Activated B cell treated with CpG ODN at 0.5 μM for 24 hours (primary cell): ENCODE measurements at regions not wholly inside any gene's neighbourhood (a gene's known extent, or its start where the extent isn't known, plus 50 kb on each side); places are given as distances from the start of the nearest gene placed in this dataset.

ENCODE experiments used
- ATAC-seq: fragments of 200-7000 bp; cut with Tn5 transposase; one replicate; pipeline ENCODE4 v1.10.0; 2021; ENCODE audit warnings: low read depth, mild to moderate bottlenecking, moderate library complexity
- CTCF ChIA-PET: fragments of 350-600 bp; sonication (Branson Sonifier 250); formaldehyde crosslinking; loops from one replicate; lab custom pipeline; 2021; ENCODE audit warnings: antibody characterized with exemption; lab: Charles Lee
- POLR2A ChIA-PET: fragments of 350-600 bp; sonication (Branson Sonifier 250); formaldehyde crosslinking; loops from one replicate; lab custom pipeline; 2021; ENCODE audit warnings: antibody characterized with exemption; lab: Charles Lee
- DNase-seq: peaks from one replicate; pipeline ENCODE4 v3.0.0; 2022
- H3K27ac Mint-ChIP-seq: one replicate; pipeline ENCODE4 v1.8.0; 2020; ENCODE audit warnings: mixed read lengths
- H3K27me3 Mint-ChIP-seq: one replicate; pipeline ENCODE4 v1.8.0; 2021; ENCODE audit warnings: mixed read lengths
- H3K36me3 Mint-ChIP-seq: one replicate; pipeline ENCODE4 v1.8.0; 2021; ENCODE audit warnings: low read depth, mixed read lengths
- H3K4me1 Mint-ChIP-seq: one replicate; pipeline ENCODE4 v1.8.0; 2021; ENCODE audit warnings: mixed read lengths
- H3K4me3 Mint-ChIP-seq: one replicate; pipeline ENCODE4 v1.8.0; 2020; ENCODE audit warnings: mild to moderate bottlenecking, mixed read lengths
- H3K9me3 Mint-ChIP-seq: one replicate; pipeline ENCODE4 v1.8.0; 2020; ENCODE audit warnings: mixed read lengths
- intact Hi-C: fragments of 100-400 bp; cut with micrococcal nuclease; formaldehyde crosslinking; loops from one replicate; pipeline ENCODE4 v1.15.1; 2024
- TF ChIP-seq, protein P1 (sequence below): fragments of 200-600 bp; IDR thresholded peaks from one replicate; pipeline ENCODE4 v1.8.0; 2022; ENCODE audit warnings: antibody characterized with exemption, mild to moderate bottlenecking

GRCh38 chr5:145340099-145340498 lies 495.0 kb downstream of the PRELID2 start:
- Mint-ChIP-seq H3K36me3 (no peaks in the 10 kb centered on the region), H3K9me3 (peaks cover 4% of the 10 kb centered on the region), H3K27ac (no peak overlapping the region), H3K4me3 (no peak overlapping the region), H3K27me3 (no peaks in the 10 kb centered on the region), H3K4me1 (no peaks in the 10 kb centered on the region)
- ATAC-seq (no peak), DNase-seq (no peak)
- ChIA-PET POLR2A (no interaction called here), CTCF (no interaction called here)
- intact Hi-C loops = no loop called here
- TF ChIP-seq, protein P1, sequence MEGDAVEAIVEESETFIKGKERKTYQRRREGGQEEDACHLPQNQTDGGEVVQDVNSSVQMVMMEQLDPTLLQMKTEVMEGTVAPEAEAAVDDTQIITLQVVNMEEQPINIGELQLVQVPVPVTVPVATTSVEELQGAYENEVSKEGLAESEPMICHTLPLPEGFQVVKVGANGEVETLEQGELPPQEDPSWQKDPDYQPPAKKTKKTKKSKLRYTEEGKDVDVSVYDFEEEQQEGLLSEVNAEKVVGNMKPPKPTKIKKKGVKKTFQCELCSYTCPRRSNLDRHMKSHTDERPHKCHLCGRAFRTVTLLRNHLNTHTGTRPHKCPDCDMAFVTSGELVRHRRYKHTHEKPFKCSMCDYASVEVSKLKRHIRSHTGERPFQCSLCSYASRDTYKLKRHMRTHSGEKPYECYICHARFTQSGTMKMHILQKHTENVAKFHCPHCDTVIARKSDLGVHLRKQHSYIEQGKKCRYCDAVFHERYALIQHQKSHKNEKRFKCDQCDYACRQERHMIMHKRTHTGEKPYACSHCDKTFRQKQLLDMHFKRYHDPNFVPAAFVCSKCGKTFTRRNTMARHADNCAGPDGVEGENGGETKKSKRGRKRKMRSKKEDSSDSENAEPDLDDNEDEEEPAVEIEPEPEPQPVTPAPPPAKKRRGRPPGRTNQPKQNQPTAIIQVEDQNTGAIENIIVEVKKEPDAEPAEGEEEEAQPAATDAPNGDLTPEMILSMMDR = no peak

GRCh38 chr5:145324767-145325479 lies 510.2 kb downstream of the PRELID2 start:
- ATAC-seq = no peak

GRCh38 chr5:145324101-145324500 lies 511.0 kb downstream of the PRELID2 start:
- DNase-seq (no peak), ATAC-seq (no peak)
- POLR2A ChIA-PET = no interaction called here
- no peaks in the 10 kb centered on the region for H3K27me3 Mint-ChIP-seq
- intact Hi-C loops = no loop called here
- peaks cover 9% of the 10 kb centered on the region for H3K9me3 Mint-ChIP-seq
- TF ChIP-seq, protein P1 = no peak
- CTCF ChIA-PET = no interaction called here
- H3K4me1 Mint-ChIP-seq = no peaks in the 10 kb centered on the region
- no peaks in the 10 kb centered on the region for H3K36me3 Mint-ChIP-seq
- no peak overlapping the region for H3K4me3 Mint-ChIP-seq
- no peak overlapping the region for H3K27ac Mint-ChIP-seq

More at GRCh38 chr5:145324767-145325479, 510.2 kb downstream of the PRELID2 start:
- DNase-seq = no peak
- Mint-ChIP-seq H3K27ac (no peak overlapping the region), H3K27me3 (no peaks in the 10 kb centered on the region), H3K4me3 (no peak overlapping the region), H3K4me1 (no peaks in the 10 kb centered on the region), H3K36me3 (no peaks in the 10 kb centered on the region), H3K9me3 (peaks cover 9% of the 10 kb centered on the region)
- TF ChIP-seq, protein P1 = no peak
- ChIA-PET POLR2A (no interaction called here), CTCF (no interaction called here)
- intact Hi-C loops = no loop called here

DNA sequence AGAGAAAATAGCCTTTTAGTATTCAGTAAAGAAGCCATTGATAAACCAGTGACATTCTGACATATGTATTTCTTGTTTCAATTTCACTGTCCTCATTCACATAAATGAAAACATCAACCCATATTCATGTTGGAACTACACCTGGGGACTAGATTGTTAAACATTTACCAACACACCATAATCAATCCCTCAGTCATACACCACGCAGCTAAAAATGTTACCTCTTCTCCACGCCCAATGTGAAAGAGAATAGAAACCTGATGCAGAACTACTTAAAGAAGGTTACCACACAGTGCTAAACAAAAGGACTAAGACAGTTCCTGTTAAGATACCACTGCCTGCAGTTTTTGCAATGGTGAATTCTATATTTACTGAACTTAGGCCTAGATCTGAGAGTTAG lies 518.9 kb downstream of the PRELID2 start:
- no peak for ATAC-seq
- intact Hi-C loops = no loop called here
- H3K9me3 Mint-ChIP-seq = peaks cover 6% of the 10 kb centered on the region
- POLR2A ChIA-PET = no interaction called here
- CTCF ChIA-PET = no interaction called here
- H3K27ac Mint-ChIP-seq = no peak overlapping the region
- no peaks in the 10 kb centered on the region for H3K36me3 Mint-ChIP-seq
- DNase-seq = no peak
- TF ChIP-seq, protein P1 = no peak
- H3K4me3 Mint-ChIP-seq = no peak overlapping the region
- no peaks in the 10 kb centered on the region for H3K27me3 Mint-ChIP-seq
- H3K4me1 Mint-ChIP-seq = no peaks in the 10 kb centered on the region

DNA sequence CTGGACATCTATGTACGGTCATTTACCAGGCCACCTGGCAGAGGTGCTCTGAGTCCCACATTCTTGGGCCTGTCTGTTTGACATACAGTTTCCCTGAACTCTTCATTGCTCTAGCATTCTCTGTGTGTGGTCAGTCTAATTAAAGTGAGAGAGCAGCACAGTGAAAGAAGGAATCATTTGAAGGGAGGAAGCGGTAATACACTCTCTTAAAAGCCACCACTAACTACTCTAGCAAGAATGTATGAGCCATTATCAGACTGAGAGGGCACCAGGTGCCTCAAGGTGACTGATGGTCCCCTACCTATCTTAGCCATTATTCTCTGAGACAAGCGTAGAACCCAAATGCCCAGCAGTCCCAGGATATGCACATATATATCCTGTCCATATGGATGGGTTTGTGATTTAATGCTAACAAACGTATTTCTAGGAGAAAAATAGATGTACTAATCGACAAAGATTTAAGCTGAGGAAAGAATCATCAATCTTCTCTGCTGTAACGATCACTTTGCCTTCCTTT lies 527.2 kb downstream of the PRELID2 start:
- intact Hi-C loops = no loop called here
- no peak for DNase-seq
- Mint-ChIP-seq H3K4me1 (no peaks in the 10 kb centered on the region), H3K27me3 (no peaks in the 10 kb centered on the region), H3K9me3 (peaks cover 2% of the 10 kb centered on the region), H3K27ac (no peak overlapping the region), H3K4me3 (no peak overlapping the region), H3K36me3 (no peaks in the 10 kb centered on the region)
- no peak for ATAC-seq
- POLR2A ChIA-PET = no interaction called here
- CTCF ChIA-PET = no interaction called here
- TF ChIP-seq, protein P1 = no peak
